Dedifferentiated amniotic fluid mesenchymal stem cell (primary cell): ENCODE measurements at regions not wholly inside any gene's neighbourhood (a gene's known extent, or its start where the extent isn't known, plus 50 kb on each side); places are given as distances from the start of the nearest gene placed in this dataset.
"Not testable (repeated sequence)": the region's sequence is repeated elsewhere in the genome, so short reads cannot be mapped to it uniquely, and the experiment has no call there.

Source experiments
- DNase-seq: peaks from one replicate; pipeline ENCODE4 v3.0.0-alpha.2; 2016; ENCODE audit errors: extremely low spot score

DNA sequence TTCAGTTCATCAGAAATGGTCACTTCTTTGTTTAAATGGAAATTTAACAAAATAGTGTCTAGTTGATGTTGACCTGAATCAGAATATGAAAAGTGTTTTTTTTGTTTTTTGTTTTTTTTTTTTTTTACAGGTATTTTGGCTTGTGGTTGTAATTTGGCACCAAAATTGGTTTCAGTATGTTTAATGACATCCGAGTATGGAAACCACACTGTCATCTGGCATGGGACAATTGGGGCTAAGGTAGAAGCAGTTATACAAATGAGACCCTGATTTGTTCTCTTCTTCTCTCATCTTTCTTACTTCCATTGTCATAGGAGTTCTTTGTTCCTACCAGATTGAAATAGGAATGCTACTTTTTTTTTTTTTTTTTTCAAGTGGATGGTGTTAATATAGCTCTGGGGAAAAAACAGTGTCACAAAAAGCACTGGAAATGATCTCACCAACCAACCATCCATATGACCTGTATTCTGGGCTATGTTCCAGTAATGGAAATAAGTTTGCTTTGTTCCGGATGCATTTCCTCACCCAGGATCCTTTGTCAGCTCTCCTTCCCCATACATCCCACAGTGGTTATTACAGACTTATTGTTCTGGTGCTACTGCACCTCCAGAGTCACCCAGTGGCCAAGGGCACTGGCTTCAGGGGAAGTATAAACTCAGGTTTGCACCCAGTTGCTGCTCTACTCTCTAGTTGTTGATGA, 95.8 kb downstream of the ATXN3L start:
- peak; percentile 62 for DNase-seq

DNA sequence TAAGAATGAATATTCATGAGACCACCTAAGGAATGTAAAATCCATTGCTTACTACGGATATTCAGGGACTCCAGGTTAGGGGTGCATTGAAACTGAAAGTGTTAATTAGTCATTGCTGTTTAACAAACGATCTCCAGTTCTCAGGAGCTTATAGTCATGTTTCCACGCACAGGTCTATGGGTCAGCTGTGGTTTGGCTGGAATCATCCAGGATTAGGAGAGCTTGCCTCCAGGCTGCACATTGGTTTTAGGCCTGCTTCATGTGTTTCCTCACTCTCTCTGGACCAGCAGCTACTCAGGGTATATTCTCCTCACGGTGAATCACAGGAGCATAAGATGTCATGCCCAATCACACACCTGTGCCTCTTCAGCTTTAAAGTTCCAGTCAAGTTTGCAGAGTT, 98.9 kb downstream of the ATXN3L start:
- peak; percentile 30 for DNase-seq

DNA sequence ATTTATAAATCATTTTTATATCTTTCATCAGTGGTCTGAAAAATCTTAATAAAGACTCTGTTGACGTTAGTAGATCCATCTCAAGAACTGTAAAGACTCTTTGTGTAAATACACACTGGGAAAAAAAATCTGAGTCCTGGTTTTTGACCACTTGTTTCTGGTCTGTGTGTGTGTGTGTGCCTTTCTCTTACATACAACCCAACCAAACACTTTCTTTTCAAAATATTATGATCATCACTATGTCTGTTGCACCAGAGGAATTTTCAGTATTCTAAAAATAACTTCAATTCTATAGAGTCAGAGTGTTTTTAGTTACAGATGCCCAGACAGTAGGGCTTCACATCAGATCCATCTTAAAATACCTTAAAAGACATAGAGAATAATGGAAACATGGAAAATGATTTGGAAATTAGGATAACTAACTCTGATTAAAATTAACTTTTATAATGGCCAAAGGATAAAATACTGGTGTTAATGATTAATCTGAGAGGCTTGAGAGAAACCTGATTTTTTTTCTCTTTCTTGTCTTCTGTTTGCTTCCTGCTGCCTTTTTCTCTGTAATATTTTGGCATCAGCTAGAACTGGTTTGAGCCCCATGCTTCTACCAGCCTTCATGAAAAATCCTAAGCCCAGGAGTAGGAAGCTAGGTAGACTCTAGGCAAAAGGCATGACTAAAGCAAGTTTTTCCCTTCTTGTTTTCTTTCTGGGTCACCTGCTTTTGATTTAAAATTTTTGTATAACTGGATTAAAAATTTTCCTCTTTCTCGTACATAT, 99.7 kb downstream of the ATXN3L start:
- DNase-seq, result no peak

DNA sequence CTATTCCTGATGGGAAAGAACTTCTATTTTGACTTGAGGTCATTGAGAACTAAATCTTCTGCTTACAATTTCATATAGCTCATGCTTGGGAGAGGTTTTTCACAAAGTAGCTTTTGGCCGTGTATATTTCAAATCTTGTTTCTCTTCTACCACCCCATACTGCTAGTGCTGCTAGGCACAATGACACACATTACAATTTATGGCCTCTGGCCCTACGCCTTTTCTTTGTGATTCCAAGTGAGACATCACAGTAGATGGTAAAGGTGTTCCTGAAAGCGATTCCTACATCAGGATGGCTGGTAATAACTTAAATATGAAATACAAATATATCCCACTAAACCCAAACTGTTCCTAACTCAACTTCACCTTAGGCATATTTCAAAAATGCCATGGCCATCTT, 101.1 kb downstream of the ATXN3L start:
- DNase-seq, result no peak

DNA sequence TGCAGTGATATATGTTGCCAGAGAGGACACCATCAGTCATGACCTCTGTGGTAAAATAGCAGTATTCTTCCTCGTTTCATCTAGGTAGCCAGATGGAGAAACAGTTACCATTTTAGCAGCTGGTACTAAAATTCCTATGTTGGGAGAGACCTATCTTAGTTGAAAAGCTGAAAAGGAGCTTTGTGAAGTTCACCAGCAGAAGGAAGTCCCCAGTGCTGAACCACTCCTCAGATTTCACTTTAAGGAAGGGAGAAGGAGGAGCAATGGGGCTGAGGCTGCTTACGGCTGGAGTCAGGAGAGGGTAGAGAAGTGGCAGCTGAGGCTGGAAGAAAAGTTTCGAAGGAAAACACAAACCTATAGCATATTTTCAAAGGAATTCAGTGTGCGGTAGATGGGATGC, 103.7 kb downstream of the ATXN3L start:
- DNase-seq, result no peak

DNA sequence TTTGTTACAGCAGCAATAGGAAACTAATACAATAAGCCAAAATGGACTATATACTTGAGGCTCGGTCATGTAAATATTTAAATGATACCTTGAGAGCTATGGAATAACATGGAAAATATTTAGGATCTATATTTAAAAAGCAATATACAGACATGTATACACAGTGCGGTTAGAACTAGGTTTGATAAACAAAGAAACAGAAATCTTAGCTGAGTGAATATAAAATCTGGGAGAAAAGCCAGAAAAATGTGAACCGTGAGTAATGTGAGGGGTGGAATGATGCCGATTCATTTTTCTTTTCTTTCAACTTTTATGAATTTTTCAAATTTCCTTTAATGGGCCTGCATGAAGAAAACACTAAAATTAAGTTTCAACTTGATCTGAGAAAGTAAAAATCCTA, 104.1 kb downstream of the ATXN3L start:
- peak; percentile 55 for DNase-seq

DNA sequence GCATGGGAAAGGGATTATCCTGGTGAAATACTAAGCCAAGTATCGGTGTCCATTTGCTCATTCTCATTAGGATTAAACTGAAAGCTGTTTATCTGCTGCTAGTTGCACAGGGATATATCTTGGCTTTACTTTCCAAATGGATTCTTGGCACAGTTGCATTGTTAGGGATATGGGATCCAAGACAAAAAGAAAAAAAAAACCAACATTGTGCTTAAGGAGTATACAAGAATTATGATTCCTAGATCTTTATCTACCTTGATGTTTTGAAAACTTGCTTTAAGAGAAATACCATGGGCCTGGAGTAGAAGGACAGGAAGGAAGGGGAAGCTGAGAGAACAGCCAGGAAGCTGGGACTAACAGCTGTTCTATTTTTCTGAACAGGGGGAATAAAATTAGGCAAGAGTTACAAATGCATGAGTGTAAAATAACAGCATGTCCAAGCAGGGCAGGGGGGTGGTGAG, 107.6 kb downstream of the ATXN3L start:
- DNase-seq, result no peak

DNA sequence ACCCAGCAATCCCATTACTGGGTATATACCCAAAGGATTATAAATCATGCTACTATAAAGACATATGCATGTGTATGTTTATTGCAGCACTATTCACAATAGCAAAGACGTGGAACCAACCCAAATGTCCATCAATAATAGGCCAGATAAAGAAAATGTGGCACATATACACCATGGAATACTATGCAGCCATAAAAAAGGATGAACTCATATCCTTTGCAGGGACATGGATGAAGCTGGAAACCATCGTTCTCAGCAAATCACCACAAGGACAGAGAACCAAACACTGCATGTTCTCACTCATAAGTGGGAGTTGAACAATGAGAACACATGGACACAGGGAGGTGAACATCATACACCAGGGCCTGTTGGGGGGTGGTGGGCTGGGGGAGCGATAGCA, 109.7 kb downstream of the ATXN3L start:
- not testable (repeated sequence) for DNase-seq

DNA sequence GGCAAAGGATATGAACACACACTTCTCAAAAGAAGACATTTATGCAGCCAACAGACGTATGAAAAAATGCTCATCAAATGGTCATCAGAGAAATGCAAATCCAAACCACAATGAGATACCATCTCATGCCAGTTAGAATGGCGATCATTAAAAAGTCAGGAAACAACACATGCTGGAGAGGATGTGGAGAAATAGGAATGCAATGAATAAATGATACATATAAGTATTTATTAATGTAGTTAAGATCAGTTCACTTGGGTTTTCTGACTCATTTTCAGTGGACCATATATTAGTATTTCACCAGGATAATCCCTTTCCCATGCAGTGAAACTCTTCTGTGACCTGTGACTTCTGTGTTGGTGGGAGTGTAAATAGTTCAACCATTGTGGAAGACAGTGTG, 110.1 kb downstream of the ATXN3L start:
- not testable (repeated sequence) for DNase-seq

DNA sequence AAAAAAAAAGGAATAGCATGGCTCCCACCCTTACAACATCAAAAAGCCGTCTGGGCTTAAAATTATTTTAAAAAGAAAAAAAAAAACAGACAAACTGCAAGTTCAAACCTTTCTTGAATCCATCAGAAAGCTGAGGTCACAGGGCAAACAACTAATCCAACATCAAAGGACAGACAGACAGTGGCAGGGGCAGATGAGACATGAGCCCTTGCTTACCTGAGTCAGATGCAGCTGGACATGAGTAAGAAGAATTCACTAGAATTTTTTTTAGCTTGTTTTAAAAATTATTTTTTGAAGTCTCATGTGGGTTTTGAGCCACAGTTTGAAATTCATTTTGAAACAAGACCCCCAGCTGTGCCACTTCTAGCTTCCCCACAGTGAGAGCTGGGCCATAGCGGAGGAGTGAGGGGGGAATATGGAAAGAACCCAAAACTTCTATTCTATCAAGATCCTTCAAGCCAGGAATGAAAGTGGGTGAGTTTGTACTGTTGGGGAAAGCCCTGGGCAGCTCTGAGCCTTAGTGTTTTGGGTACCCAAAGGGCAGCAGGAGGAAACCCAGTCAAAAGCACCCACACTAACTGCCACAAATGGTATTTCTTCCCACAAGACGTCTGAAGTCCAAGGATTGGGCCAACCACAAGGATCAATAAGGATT, 111.4 kb downstream of the ATXN3L start:
- DNase-seq, result no peak

DNA sequence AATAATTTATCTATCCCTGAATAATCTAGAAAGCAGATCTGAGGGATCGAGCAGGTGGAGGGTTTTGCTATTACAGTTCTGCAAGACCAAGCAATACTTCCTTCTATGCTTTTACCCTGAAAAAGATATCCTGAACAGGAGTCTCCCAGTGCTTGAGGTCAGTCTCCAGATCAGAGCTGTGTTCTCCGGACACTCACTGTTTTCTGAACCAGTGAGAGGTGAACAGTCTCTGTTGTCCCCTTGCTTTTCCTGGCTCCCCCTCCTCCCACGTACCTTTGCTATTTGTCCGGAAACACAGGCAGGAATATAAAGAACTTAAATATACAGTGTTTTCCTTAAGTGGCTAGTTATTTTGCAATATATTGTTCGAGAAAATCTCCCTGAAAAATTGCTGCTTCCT, 116.6 kb downstream of the ATXN3L start:
- DNase-seq, result no peak

DNA sequence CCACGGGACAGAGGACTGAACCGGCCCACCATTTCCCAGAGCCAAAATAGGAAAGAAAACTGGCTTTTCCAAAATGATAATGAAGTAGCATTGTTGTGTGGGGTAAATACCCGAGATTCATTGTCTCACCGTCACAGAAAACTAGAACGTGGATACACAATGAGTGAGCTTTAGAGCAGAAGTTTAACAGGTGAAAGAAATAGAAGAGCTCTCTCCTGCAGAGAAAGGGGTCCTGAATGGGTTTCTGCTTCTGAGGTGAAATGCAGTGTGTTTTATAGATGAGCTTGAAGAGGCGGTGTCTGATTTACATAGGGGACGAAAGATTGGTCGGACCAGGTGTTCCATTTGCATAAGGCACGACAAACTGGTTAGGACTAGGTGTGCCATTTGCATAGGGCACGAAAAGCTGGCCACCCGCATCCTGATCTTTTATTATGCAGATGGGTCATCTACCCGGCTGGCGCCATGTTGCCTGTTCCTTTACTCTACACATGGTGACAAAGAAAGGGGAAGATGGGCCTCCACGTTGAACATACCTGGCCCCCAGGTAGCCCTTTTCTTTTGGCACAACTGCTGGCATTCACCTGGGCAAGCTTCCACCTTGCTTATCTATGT, 118.1 kb downstream of the ATXN3L start:
- no peak for DNase-seq

DNA sequence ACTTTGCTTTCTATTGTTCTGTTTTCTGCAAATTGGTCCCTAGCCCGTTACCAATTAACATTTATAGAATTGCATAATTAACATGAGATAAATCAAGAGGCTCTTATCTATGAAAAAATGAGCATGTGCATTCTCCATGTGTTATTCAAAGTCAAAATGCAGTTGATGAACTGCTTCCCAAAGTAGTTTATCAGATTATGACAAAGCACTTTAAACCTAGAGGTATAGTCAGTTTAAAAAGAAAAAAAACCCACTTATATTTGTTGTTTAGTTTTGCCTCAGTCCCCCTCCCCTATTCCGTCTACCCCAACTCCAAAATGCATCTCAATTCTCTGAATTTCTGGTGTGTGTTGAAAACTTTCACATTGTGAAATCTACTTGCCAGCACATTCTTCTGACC, 119.5 kb downstream of the ATXN3L start:
- DNase-seq, result no peak

DNA sequence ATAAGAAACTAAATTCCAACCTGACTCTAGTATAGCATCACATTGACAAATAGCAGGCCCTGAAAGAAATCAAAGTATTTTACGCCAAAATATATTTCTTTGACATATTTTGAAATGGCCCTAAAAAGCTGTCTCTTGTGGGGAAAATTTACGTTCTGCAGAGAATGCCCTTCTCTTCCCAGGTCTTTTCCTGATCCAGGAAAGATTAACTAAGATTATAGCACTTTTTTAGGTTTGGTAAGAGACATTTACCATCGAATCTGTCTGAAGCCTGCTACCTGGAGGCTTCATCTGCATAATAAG, 121.1 kb downstream of the ATXN3L start:
- no peak for DNase-seq

DNA sequence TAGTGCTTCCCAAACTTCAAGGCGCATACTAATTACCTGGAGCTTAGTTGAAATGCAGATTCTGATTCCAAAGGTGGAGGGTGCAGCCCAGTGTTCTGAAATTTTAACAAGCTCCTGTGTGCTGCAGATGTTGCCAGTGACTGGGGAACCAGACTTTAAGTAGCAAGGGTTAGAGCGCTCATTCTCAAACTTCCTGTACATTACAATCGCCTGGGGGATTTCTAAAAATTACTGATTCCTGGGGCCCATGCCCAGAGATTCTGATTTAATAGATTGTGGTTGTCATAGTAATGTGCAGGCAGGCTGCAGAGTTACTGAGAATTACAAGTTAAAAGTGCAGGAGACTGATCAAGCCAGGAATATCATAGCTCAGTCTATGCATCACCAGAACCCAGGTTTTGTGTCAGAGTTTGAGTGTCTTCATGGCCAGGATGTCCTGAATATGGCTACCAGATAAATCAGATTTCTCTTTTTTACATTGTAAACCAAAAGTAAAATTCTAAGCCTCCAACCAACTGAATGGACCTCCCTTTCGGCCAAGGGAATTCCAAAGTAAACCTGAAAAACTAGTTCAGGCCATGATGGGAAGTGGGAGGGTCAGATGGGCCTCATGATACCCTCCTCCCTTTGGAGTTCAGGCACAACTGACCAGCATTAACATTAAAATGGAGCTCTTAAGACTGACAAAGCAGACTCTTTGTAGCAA, 121.6 kb downstream of the ATXN3L start:
- DNase-seq, result no peak

DNA sequence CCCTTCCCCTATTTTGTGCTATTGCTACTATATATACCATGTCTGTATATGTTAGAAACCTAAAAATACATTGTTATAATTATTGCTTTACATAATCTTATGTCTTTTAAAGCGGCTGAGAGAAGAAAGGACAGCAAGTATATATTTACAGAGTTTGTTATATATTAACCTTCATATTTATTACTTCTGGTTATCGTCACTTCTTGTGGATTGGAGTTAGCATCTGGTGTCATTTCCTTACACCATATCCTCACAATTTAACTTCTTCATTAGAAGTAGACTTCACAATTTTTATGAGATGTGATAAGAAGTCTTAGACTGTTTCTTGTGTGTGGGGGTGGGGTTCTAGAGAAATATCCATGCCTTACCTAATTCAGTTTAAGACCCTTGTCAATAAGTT, 123.1 kb downstream of the ATXN3L start:
- no peak for DNase-seq

DNA sequence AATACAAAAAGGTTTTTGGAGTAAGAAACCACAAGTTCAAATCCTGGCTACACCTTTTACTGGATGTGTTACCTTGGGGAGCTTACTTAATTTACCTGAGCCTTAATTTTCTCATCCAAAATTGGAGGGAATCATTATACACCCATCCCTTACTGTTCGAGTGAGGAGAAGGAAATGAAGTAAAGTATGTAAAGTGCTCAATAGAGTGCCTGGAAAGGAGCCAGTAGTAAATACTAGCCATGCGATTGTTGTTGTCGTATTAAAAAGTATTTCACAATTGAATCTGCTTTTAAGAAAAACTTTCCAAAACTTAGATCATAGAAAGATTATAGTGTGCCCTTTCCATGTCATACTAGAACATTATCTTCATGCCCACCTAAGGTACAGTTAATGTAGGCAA, 124.5 kb downstream of the ATXN3L start:
- DNase-seq, result no peak

DNA sequence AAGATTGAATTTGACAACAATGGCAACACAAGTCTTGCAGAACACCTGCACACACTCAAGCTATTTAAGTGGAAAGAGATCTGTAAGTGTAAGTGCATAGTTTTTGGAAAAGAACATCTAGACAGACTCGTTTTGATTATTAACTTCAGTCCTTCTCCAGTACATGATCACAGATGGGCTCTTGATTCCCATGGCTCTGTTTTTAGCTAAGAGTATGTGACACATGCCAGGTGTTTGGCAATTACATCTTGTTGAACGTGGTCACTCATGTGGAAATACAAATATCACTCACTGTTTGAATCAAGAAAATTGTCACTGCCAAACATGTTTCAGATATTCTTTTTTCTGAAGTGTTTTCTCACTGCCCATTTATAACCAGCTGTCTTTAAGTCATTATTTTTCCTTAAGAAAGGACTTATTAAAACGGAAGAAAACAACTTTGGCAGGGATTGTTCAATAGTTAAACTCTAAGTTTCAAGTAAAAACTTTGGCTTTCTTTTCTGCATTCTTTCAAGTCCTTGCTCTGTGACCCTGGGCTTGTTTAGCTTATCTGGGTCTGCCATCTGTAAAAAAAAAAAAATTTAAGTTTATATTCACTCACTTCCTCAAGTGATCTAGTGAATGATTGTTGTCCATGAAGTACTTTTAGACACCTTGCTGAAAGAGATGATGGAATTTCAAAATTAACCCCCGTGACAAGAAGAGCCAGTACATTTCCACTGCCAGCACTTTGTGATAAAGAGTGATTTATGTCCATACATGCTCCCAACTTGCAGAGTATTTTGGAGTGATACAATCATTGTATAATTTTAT, 125.4 kb downstream of the ATXN3L start:
- no peak for DNase-seq

DNA sequence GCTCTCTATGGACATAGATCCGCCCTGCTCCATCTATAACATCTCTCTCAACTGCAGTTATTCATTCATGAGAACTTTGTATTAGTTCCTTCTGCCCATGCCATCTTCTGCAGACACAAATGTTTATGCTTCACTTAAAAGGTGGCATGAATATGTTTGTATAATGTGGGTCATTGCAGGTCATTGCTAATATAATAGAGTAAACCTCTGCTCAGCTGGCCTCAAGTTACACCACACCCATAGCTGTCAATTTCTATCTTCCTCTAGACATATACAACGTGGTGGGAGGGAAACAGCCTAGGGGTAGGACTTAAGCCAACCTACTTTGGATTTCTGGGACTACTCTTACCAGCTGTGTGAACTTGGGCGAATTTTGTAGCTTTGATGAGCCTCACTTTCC, 129.8 kb downstream of the ATXN3L start:
- DNase-seq, result peak; percentile 36

DNA sequence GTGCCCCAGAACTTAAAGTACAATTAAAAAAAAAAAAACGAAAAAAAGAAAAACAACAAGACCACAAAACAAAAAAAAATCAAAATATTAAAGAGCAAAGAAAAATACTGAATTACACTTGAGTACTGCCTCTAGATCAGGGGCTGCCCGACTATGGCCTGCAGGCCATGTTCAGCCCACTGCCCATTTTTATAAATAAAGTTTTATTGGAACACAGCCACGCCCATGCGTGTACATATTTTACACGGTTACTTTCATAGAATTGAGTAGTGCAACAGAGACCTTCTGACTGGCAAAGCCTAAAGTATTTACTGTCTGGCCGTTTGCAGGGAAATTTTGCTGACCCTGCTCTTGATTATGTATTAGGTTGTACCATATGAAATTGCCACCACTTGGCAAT, 130.5 kb downstream of the ATXN3L start:
- DNase-seq, result no peak

DNA sequence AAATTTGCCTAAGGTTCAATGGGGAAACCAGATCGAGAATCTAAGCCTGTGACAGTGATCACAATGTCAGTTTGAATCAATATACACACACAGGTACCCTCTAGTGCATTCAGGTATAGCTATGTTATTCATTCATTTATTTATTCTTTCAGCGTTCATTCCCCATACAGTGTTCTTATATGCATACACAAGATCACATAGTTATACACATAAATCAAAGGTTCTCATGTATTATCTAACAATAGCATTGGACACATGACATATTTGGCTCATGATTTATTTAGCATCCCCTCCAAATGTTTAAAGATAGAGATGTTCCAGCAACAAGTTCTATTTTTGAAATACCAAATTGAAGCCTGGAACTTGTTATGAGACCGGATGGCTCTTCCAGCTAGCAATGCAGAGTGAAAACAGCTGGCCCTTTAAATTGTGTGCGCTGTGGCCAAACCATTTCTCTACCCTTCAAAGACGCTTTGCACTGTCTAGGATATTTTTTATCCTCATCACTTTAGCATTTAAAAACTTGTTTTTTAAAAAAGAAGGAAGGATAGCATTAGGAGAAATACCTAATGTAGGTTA, 131.0 kb downstream of the ATXN3L start:
- no peak for DNase-seq
